ENCODE measurements at regions not wholly inside any gene's neighbourhood (a gene's known extent, or its start where the extent isn't known, plus 50 kb on each side); places are given as distances from the start of the nearest gene placed in this dataset.

- no peak overlapping the region for H3K4me3 ChIP-seq (ENCODE audit: low read depth, low read length)
- no peak for TF ChIP-seq CTCF (IDR thresholded peaks at IDR 0.05; ENCODE audit: insufficient read depth, low read depth, low read length, missing control alignments)
- no peak for DNase-seq (ENCODE audit: low read depth)
Measured at GRCh38 chr5:6218116-6218515, 160.2 kb downstream of the MED10 start.

GRCh38 chr5:6216471-6217075 is 161.8 kb downstream of the MED10 start:
- H3K4me3 ChIP-seq (ENCODE audit: low read depth, low read length): no peak overlapping the region
- no peak for DNase-seq (ENCODE audit: low read depth)
- TF ChIP-seq CTCF (IDR thresholded peaks at IDR 0.05; ENCODE audit: insufficient read depth, low read depth, low read length, missing control alignments): no peak

DNA sequence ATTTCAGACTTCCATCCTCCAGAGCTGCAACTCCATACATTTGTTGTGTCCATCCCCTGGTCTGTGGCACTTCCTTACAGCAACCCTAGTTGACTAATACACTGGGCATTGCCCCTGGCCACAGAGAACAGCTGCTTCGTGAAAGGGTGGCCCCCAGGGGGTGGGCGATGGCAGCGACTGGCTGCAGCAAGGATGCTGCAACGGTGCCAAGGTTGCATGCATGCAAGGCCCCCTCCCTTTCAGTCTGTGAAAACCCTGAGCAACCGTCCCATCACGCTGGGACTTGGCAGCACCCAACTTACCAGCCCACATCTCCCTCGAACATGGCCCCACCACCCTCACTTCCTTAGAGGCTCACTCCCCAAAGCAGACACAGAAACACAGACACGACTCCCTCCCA is 162.5 kb downstream of the MED10 start:
- no peak for TF ChIP-seq CTCF (IDR thresholded peaks at IDR 0.05; ENCODE audit: insufficient read depth, low read depth, low read length, missing control alignments)
- DNase-seq (ENCODE audit: low read depth): no peak
- H3K4me3 ChIP-seq (ENCODE audit: low read depth, low read length): no peak overlapping the region

GRCh38 chr5:6212244-6212643 is 166.1 kb downstream of the MED10 start:
- H3K4me3 ChIP-seq (ENCODE audit: low read depth, low read length): no peak overlapping the region
- no peak for TF ChIP-seq CTCF (IDR thresholded peaks at IDR 0.05; ENCODE audit: insufficient read depth, low read depth, low read length, missing control alignments)
- DNase-seq (ENCODE audit: low read depth): no peak

DNA sequence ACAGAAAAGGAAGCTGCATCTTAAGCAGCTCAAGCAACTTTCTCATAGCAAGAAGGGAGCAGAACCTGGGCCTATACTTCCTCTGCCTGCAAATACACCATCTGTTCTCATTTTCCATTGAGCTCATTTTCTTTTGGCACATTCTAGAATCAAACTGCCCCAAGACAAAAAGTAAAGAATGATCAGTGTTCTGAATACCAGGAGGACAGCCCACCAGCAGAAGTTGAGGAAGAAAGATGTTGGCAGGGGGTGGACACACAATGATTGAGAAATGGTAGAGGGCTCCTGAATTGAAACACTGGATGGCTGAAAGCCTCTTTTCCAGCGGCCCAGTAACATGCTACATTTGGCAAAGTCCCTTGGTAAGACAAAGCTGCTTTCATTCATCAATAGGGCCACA is 171.8 kb downstream of the MED10 start:
- no peak overlapping the region for H3K4me3 ChIP-seq (ENCODE audit: low read depth, low read length)
- no peak for TF ChIP-seq CTCF (IDR thresholded peaks at IDR 0.05; ENCODE audit: insufficient read depth, low read depth, low read length, missing control alignments)
- DNase-seq (ENCODE audit: low read depth): no peak

DNA sequence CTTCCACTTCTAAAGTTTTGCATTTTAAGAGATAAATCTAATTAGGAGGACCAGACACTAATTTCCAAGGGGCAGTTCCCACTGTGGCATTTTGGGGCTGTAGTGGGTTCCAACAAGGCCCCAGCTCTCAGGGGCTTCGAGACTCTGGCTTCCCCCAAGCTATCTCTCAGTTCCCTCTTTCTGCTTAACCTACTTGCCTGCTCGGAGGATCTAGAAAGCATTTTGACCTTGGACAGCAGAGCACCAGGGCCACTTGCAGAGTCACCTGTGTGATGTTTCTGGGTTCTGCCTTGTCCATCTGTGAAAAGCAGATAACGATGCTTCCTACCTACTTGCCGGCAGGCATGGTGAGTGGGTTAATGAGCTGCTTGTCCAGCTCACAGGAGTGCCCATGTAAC is 175.4 kb downstream of the MED10 start:
- TF ChIP-seq CTCF (IDR thresholded peaks at IDR 0.05; ENCODE audit: insufficient read depth, low read depth, low read length, missing control alignments): no peak
- DNase-seq (ENCODE audit: low read depth): no peak
- no peak overlapping the region for H3K4me3 ChIP-seq (ENCODE audit: low read depth, low read length)
